Panc1 (cell line): ENCODE measurements at regions not wholly inside any gene's neighbourhood (a gene's known extent, or its start where the extent isn't known, plus 50 kb on each side); places are given as distances from the start of the nearest gene placed in this dataset.

ENCODE experiments used
- CTCF ChIP-seq: fragments of 450-650 bp; IDR thresholded peaks from 2 replicates; pipeline ENCODE4 v1.5.1; 2017; ENCODE audit warnings: mild to moderate bottlenecking
- POLR2AphosphoS5 ChIP-seq: IDR thresholded peaks from 2 replicates; pipeline ENCODE4 v1.6.1; 2012; ENCODE audit warnings: mild to moderate bottlenecking, low read depth, low read length, moderate library complexity
- REST ChIP-seq, 2 experiments: IDR thresholded peaks; 2 replicates each; pipeline ENCODE4 v1.6.1; 2011 to 2012; ENCODE audit warnings: low read depth in 2 of 2, control low read depth in 1 of 2, low read length in 1 of 2, mild to moderate bottlenecking in 1 of 2, moderate library complexity in 1 of 2; ENCODE audit not compliant: insufficient read depth in 1 of 2
- SIN3A ChIP-seq: IDR thresholded peaks from 2 replicates; pipeline ENCODE4 v1.6.1; 2012; ENCODE audit warnings: low read depth, mild to moderate bottlenecking, low read length, moderate library complexity, borderline replicate concordance; ENCODE audit not compliant: insufficient read depth
- TCF7L2 ChIP-seq: IDR thresholded peaks from 2 replicates; pipeline ENCODE4 v1.6.1; 2011; ENCODE audit warnings: mild to moderate bottlenecking, low read depth, low read length, inconsistent platforms

GRCh38 chr12:103138538-103138937, 181.1 kb downstream of the ASCL1 start:
- TF ChIP-seq POLR2AphosphoS5 (no peak), CTCF (no peak), SIN3A (no peak), REST (IDR thresholded peaks at IDR 0.05; ENCODE audit: insufficient read depth in 1 of 2, low read depth in 2 of 2, low read length in 1 of 2) (no peak), TCF7L2 (no peak)
